ENCODE measurements at regions not wholly inside any gene's neighbourhood (a gene's known extent, or its start where the extent isn't known, plus 50 kb on each side); places are given as distances from the start of the nearest gene placed in this dataset.

DNA sequence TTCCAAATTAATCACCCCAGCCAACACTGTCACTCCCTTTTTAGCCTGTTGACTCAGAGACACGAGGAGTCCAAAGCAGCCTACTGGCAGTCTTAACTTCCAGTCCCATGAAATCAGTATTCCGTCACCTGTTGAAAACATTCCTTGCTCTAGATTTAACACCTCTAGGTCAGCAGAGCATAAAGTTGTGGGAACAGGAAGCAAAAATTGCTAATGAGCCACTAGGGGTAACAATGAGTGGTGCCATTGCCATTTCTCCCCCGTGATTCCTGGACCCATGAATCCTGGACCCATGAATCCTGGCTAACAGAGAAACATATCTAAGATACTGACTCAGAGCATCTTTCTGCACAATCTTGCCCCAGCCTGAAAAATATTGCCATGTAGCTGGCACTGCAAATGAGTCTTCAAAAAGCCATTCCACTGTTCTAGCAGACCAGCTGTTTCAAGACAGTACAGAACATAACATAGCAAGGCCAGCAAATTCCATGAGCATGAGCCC, 252.7 kb upstream of the PTER start:
- TF ChIP-seq, protein P1, sequence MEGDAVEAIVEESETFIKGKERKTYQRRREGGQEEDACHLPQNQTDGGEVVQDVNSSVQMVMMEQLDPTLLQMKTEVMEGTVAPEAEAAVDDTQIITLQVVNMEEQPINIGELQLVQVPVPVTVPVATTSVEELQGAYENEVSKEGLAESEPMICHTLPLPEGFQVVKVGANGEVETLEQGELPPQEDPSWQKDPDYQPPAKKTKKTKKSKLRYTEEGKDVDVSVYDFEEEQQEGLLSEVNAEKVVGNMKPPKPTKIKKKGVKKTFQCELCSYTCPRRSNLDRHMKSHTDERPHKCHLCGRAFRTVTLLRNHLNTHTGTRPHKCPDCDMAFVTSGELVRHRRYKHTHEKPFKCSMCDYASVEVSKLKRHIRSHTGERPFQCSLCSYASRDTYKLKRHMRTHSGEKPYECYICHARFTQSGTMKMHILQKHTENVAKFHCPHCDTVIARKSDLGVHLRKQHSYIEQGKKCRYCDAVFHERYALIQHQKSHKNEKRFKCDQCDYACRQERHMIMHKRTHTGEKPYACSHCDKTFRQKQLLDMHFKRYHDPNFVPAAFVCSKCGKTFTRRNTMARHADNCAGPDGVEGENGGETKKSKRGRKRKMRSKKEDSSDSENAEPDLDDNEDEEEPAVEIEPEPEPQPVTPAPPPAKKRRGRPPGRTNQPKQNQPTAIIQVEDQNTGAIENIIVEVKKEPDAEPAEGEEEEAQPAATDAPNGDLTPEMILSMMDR (IDR thresholded peaks at IDR 0.05; ENCODE audit: poor library complexity, severe bottlenecking) = no peak
- TF ChIP-seq EP300 (conservative IDR thresholded peaks at IDR 0.05; ENCODE audit: poor library complexity, severe bottlenecking) (no peak), TAF1 (IDR thresholded peaks at IDR 0.05; ENCODE audit: low read depth) (no peak), EZH2 (IDR thresholded peaks at IDR 0.05; ENCODE audit: borderline replicate concordance, insufficient read depth, low read length, poor library complexity, severe bottlenecking) (no peak), POLR2AphosphoS5 (IDR thresholded peaks at IDR 0.05) (no peak), SMC3 (conservative IDR thresholded peaks at IDR 0.05; ENCODE audit: poor library complexity) (no peak), MXI1 (conservative IDR thresholded peaks at IDR 0.05; ENCODE audit: poor library complexity, severe bottlenecking) (no peak)
- TF ChIP-seq, protein P2, sequence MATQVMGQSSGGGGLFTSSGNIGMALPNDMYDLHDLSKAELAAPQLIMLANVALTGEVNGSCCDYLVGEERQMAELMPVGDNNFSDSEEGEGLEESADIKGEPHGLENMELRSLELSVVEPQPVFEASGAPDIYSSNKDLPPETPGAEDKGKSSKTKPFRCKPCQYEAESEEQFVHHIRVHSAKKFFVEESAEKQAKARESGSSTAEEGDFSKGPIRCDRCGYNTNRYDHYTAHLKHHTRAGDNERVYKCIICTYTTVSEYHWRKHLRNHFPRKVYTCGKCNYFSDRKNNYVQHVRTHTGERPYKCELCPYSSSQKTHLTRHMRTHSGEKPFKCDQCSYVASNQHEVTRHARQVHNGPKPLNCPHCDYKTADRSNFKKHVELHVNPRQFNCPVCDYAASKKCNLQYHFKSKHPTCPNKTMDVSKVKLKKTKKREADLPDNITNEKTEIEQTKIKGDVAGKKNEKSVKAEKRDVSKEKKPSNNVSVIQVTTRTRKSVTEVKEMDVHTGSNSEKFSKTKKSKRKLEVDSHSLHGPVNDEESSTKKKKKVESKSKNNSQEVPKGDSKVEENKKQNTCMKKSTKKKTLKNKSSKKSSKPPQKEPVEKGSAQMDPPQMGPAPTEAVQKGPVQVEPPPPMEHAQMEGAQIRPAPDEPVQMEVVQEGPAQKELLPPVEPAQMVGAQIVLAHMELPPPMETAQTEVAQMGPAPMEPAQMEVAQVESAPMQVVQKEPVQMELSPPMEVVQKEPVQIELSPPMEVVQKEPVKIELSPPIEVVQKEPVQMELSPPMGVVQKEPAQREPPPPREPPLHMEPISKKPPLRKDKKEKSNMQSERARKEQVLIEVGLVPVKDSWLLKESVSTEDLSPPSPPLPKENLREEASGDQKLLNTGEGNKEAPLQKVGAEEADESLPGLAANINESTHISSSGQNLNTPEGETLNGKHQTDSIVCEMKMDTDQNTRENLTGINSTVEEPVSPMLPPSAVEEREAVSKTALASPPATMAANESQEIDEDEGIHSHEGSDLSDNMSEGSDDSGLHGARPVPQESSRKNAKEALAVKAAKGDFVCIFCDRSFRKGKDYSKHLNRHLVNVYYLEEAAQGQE (IDR thresholded peaks at IDR 0.05; ENCODE audit: borderline replicate concordance) = no peak
